HCT116 (cell line): ENCODE measurements at regions not wholly inside any gene's neighbourhood (a gene's known extent, or its start where the extent isn't known, plus 50 kb on each side); places are given as distances from the start of the nearest gene placed in this dataset.

Experiments
- CTCF ChIP-seq, 3 experiments: fragments of 200-600 bp in 1 of 3; sonication (generic) in 1 of 3; IDR thresholded peaks in 2 of 3; conservative IDR thresholded peaks in 1 of 3; 2 replicates each; pipeline ENCODE4 v1.5.1; 2012 to 2017; ENCODE audit warnings: low read depth in 2 of 3, low read length in 2 of 3, antibody characterized with exemption in 1 of 3, borderline replicate concordance in 1 of 3, control low read depth in 1 of 3, mild to moderate bottlenecking in 1 of 3, mixed read lengths in 1 of 3, mixed run types in 1 of 3, moderate library complexity in 1 of 3; ENCODE audit not compliant: insufficient read depth in 1 of 3
- MAX ChIP-seq: IDR thresholded peaks from 2 replicates; pipeline ENCODE4 v1.6.1; 2012
- POLR2A ChIP-seq: IDR thresholded peaks from 2 replicates; pipeline ENCODE4 v1.7.0; 2011; ENCODE audit warnings: borderline replicate concordance; ENCODE audit not compliant: insufficient read depth, insufficient read length; ENCODE audit errors: extremely low read depth
- POLR2AphosphoS5 ChIP-seq: IDR thresholded peaks from 2 replicates; pipeline ENCODE4 v1.6.1; 2011; ENCODE audit warnings: mild to moderate bottlenecking, low read depth, low read length, moderate library complexity
- SIN3A ChIP-seq: IDR thresholded peaks from 2 replicates; pipeline ENCODE4 v1.6.1; 2012; ENCODE audit warnings: low read depth
- SP1 ChIP-seq: IDR thresholded peaks from 2 replicates; pipeline ENCODE4 v1.6.1; 2012; ENCODE audit warnings: low read depth
- TCF7L2 ChIP-seq: IDR thresholded peaks from 2 replicates; pipeline ENCODE4 v1.7.0; 2011; ENCODE audit warnings: borderline replicate concordance, inconsistent platforms; ENCODE audit not compliant: insufficient read depth, insufficient read length; ENCODE audit errors: extremely low read depth
- YY1 ChIP-seq: IDR thresholded peaks from 2 replicates; pipeline ENCODE4 v1.6.1; 2011; ENCODE audit warnings: low read length, low read depth, moderate library complexity, mild to moderate bottlenecking; ENCODE audit not compliant: insufficient replicate concordance; ENCODE audit errors: extremely low read depth
- ZNF274 ChIP-seq: fragments of 200-500 bp; sonication (Bioruptor generic); IDR thresholded peaks from 2 replicates; pipeline ENCODE4 v1.6.1; 2014; ENCODE audit warnings: mild to moderate bottlenecking, low read depth, low read length, inconsistent platforms

GRCh38 chr11:7858006-7858405 is 61.3 kb upstream of the OR5P2 start:
- TF ChIP-seq CTCF (IDR thresholded peaks at IDR 0.05 in 2 of 3, conservative IDR thresholded peaks at IDR 0.05 in 1 of 3; ENCODE audit: borderline replicate concordance in 1 of 3, insufficient read depth in 1 of 3, low read depth in 2 of 3, low read length in 2 of 3) = no peak
- no peak for TF ChIP-seq YY1
- TF ChIP-seq POLR2A = no peak
- TF ChIP-seq ZNF274 = no peak
- TF ChIP-seq SP1 = no peak
- no peak for TF ChIP-seq SIN3A
- TF ChIP-seq POLR2AphosphoS5 = no peak
- no peak for TF ChIP-seq TCF7L2
- no peak for TF ChIP-seq MAX
